HepG2 (cell line): ENCODE measurements at regions not wholly inside any gene's neighbourhood (a gene's known extent, or its start where the extent isn't known, plus 50 kb on each side); places are given as distances from the start of the nearest gene placed in this dataset.

Experiments used
- ATAC-seq: fragments of 200-7000 bp; cut with Tn5 transposase; 3 replicates; pipeline ENCODE4 v1.9.1; 2020; ENCODE audit warnings: mild to moderate bottlenecking, moderate library complexity
- BruUV-seq: library from RNA; stranded (reverse); fragments of 400-500 nt; replicated peaks from 2 replicates; lab custom pipeline; 2021; lab: Mats Ljungman, UMichigan
- CTCF ChIA-PET: fragments of 300-600 bp; formaldehyde crosslinking; extraction: SDS; loops from one replicate; lab custom pipeline; 2021; ENCODE audit warnings: low total read pairs, inconsistent platforms, low intra/inter-chr PET ratio; lab: Yijun Ruan, JAX
- POLR2A ChIA-PET: fragments of 350-600 bp; sonication (Branson Sonifier 250); formaldehyde crosslinking; loops from one replicate; lab custom pipeline; 2020; ENCODE audit warnings: antibody characterized with exemption, inconsistent platforms; lab: Yijun Ruan, JAX
- DNase-seq: peaks from one replicate; pipeline ENCODE4 v3.0.0-alpha.2; 2015; ENCODE audit warnings: low spot score
- FAIRE-seq: peaks from 3 replicates; lab custom pipeline; 2011; peaks lifted over from hg19 to GRCh38; lab: Jason Lieb, UNC
- H2AFZ ChIP-seq: one replicate; pipeline ENCODE4 v1.6.1; 2011; ENCODE audit warnings: low read length, inconsistent platforms
- H3K27ac ChIP-seq: fragments of 300-600 bp; 3 replicates; pipeline ENCODE4 v1.8.0; 2011; ENCODE audit warnings: mixed run types, mild to moderate bottlenecking, mixed read lengths, low read length, inconsistent platforms; ENCODE audit not compliant: insufficient read depth; ENCODE audit errors: extremely low read length
- H3K27me3 ChIP-seq, 2 experiments: fragments of 200-600 bp in 1 of 2; 2 replicates in 1 of 2; 3 replicates in 1 of 2; pipeline versions ENCODE4 v1.6.0 to v1.8.0; 2011; ENCODE audit warnings: low read length in 2 of 2, mild to moderate bottlenecking in 2 of 2, moderate library complexity in 2 of 2, inconsistent platforms in 1 of 2; ENCODE audit not compliant: insufficient read depth in 2 of 2, control insufficient read depth in 1 of 2
- H3K36me3 ChIP-seq, 2 experiments: fragments of 200-600 bp in 1 of 2; replicated peaks in 1 of 2; 2 replicates in 1 of 2; 3 replicates in 1 of 2; pipeline versions ENCODE4 v1.5.1 to v1.8.0; 2011; ENCODE audit warnings: low read length in 2 of 2, inconsistent platforms in 1 of 2; ENCODE audit not compliant: insufficient read depth in 2 of 2, control insufficient read depth in 1 of 2
- H3K4me1 ChIP-seq: 2 replicates; pipeline ENCODE4 v1.5.1; 2012; ENCODE audit warnings: low read length, inconsistent platforms; ENCODE audit not compliant: insufficient read depth
- H3K4me2 ChIP-seq: 2 replicates; pipeline ENCODE4 v1.6.0; 2011; ENCODE audit warnings: low read depth, low read length, inconsistent platforms
- H3K4me3 ChIP-seq, 3 experiments: fragments of 200-600 bp in 1 of 3; sonication (generic), shearing (Covaris generic) in 1 of 3; replicated peaks in 1 of 3; 2 replicates each; pipeline ENCODE4 v1.5.1; 2011 to 2016; ENCODE audit warnings: low read length in 3 of 3, inconsistent platforms in 2 of 3, low read depth in 2 of 3, mild to moderate bottlenecking in 2 of 3, control low read depth in 1 of 3, mixed read lengths in 1 of 3; ENCODE audit not compliant: insufficient read depth in 1 of 3
- H3K79me2 ChIP-seq: one replicate; pipeline ENCODE4 v1.6.1; 2011; ENCODE audit warnings: low read length, inconsistent platforms; ENCODE audit not compliant: insufficient read depth
- H3K9ac ChIP-seq: 2 replicates; pipeline ENCODE4 v1.6.0; 2011; ENCODE audit warnings: mild to moderate bottlenecking, low read depth, low read length, inconsistent platforms; ENCODE audit not compliant: insufficient read depth
- H3K9me3 ChIP-seq: 2 replicates; pipeline ENCODE4 v1.5.1; 2012; ENCODE audit warnings: mild to moderate bottlenecking, low read length
- H4K20me1 ChIP-seq: 2 replicates; pipeline ENCODE4 v1.6.0; 2011; ENCODE audit warnings: inconsistent platforms, mild to moderate bottlenecking, low read length, moderate library complexity; ENCODE audit not compliant: insufficient read depth
- CBFB ChIP-seq: sonication (generic); formaldehyde crosslinking; IDR thresholded peaks from 2 replicates; pipeline ENCODE4 v1.4.0; 2020; ENCODE audit warnings: missing genetic modification reagents
- FLYWCH1 ChIP-seq: sonication (generic); formaldehyde crosslinking; IDR thresholded peaks from 2 replicates; pipeline ENCODE4 v1.8.1; 2023; ENCODE audit warnings: mild to moderate bottlenecking, missing genetic modification reagents
- FOSL2 ChIP-seq: sonication (generic); formaldehyde crosslinking; IDR thresholded peaks from 2 replicates; pipeline ENCODE4 v1.4.0; 2020; ENCODE audit warnings: missing genetic modification reagents
- GATAD1 ChIP-seq: IDR thresholded peaks from 2 replicates; pipeline ENCODE4 v1.6.1; 2016; ENCODE audit warnings: missing genetic modification reagents, missing compliant biosample characterization
- KDM6A ChIP-seq: IDR thresholded peaks from 2 replicates; pipeline ENCODE4 v1.6.1; 2016; ENCODE audit warnings: low read depth
- KLF9 ChIP-seq: IDR thresholded peaks from 2 replicates; pipeline ENCODE4 v1.6.1; 2016; ENCODE audit warnings: low read depth
- NAIF1 ChIP-seq: sonication (generic); formaldehyde crosslinking; IDR thresholded peaks from 2 replicates; pipeline ENCODE4 v1.5.0; 2020; ENCODE audit warnings: mild to moderate bottlenecking, missing genetic modification reagents, borderline replicate concordance
- NFRKB ChIP-seq: fragments of 450-650 bp; IDR thresholded peaks from 2 replicates; pipeline ENCODE4 v1.6.1; 2017
- PLRG1 ChIP-seq: fragments of 450-650 bp; conservative IDR thresholded peaks from 2 replicates; pipeline ENCODE4 v1.6.1; 2016
- RAD21 ChIP-seq: fragments of 450-650 bp; formaldehyde crosslinking; IDR thresholded peaks from 2 replicates; pipeline ENCODE4 v1.5.0; 2020; ENCODE audit warnings: mild to moderate bottlenecking
- SAP130 ChIP-seq: IDR thresholded peaks from 2 replicates; pipeline ENCODE4 v1.6.1; 2016; ENCODE audit warnings: low read depth
- YY1 ChIP-seq: IDR thresholded peaks from 2 replicates; pipeline ENCODE4 v1.6.1; 2011; ENCODE audit warnings: low read length, low read depth, moderate library complexity, mild to moderate bottlenecking; ENCODE audit not compliant: insufficient read depth, insufficient replicate concordance
- ZNF10 ChIP-seq: sonication (generic); formaldehyde crosslinking; IDR thresholded peaks from 2 replicates; pipeline ENCODE4 v1.4.0; 2020; ENCODE audit warnings: mild to moderate bottlenecking, low read depth, missing genetic modification reagents, borderline replicate concordance
- ZNF124 ChIP-seq: sonication (generic); formaldehyde crosslinking; IDR thresholded peaks from 2 replicates; pipeline ENCODE4 v1.4.0; 2020; ENCODE audit warnings: missing genetic modification reagents
- ZNF724P ChIP-seq: sonication (generic); formaldehyde crosslinking; IDR thresholded peaks from 2 replicates; pipeline ENCODE4 v1.8.0; 2022; ENCODE audit warnings: missing genetic modification reagents, borderline replicate concordance
- WGBS: methylation state at CpG from one replicate; pipeline ENCODE4 v1.1.6; 2017; ENCODE audit warnings: low lambda C conversion rate; 5-methylcytosine and 5-hydroxymethylcytosine counted together
- in situ Hi-C: cut with HindIII; loops from 2 replicates; pipeline ENCODE4 v1.10.0; 2017; ENCODE audit warnings: low pct_unique_long_range_greater_than_20kb; ENCODE audit not compliant: extremely low pct_ligation_motif_present
- intact Hi-C: fragments of 100-400 bp; cut with micrococcal nuclease; formaldehyde crosslinking; loops from one replicate; pipeline ENCODE4 v1.10.0; 2022; ENCODE audit not compliant: unreplicated experiment
- TF ChIP-seq, protein P1 (sequence below): sonication (generic); formaldehyde crosslinking; IDR thresholded peaks from 2 replicates; pipeline ENCODE4 v1.5.0; 2020; ENCODE audit warnings: missing genetic modification reagents
- TF ChIP-seq, protein P2 (sequence below): sonication (generic); formaldehyde crosslinking; IDR thresholded peaks from 2 replicates; pipeline ENCODE4 v1.4.0; 2020; ENCODE audit warnings: mild to moderate bottlenecking, missing genetic modification reagents
- TF ChIP-seq, protein P3 (sequence below): conservative IDR thresholded peaks from 2 replicates; pipeline ENCODE4 v1.6.1; 2018; ENCODE audit warnings: missing genetic modification reagents
- TF ChIP-seq, protein P4 (sequence below): sonication (generic); formaldehyde crosslinking; IDR thresholded peaks from 2 replicates; pipeline ENCODE4 v1.5.1; 2020; ENCODE audit warnings: mild to moderate bottlenecking, missing genetic modification reagents, borderline replicate concordance

DNA sequence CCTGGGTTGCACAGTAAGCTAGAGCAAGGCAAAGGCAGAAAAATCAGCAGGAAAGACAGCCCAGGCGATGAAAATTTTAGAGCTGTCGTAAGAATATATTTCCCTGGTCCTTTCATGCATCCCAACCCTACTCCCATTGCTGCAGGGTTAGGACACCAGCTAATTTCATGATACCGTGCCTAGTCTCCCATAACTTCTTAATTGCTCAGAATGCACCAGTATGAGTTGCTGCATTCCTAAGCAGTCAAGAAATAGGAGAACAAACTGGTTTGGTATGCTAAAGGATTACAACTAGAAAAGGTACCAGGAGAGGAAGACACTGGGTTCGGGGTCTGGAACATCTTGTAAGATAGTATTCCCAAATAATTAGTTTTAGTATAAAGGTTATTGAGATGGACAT is 269.4 kb upstream of the NRXN1 start:
- Histone ChIP-seq H3K4me1 (no peaks in the 10 kb centered on the region), H4K20me1 (no peaks in the 10 kb centered on the region), H3K9me3 (peaks cover 82% of the 10 kb centered on the region), H3K79me2 (no peaks in the 10 kb centered on the region), H3K4me3 (no peak overlapping the region), H2AFZ (no peak overlapping the region), H3K4me2 (no peak overlapping the region), H3K27ac (no peak overlapping the region), H3K36me3 (no peaks in the 10 kb centered on the region), H3K27me3 (no peaks in the 10 kb centered on the region), H3K9ac (no peak overlapping the region)
- intact Hi-C loops (no loop called here), in situ Hi-C loops (no loop called here)
- POLR2A ChIA-PET = no interaction called here
- TF ChIP-seq GATAD1 (CRISPR knock-in tag) (no peak), ZNF724P (CRISPR knock-in tag) (no peak), PLRG1 (no peak), KLF9 (no peak), KDM6A (CRISPR knock-in tag) (no peak), FOSL2 (no peak), NFRKB (no peak), SAP130 (no peak), FLYWCH1 (CRISPR knock-in tag) (no peak), NAIF1 (CRISPR knock-in tag) (no peak), YY1 (no peak), ZNF124 (CRISPR knock-in tag) (no peak), CBFB (CRISPR knock-in tag) (no peak), RAD21 (no peak), ZNF10 (CRISPR knock-in tag) (no peak)
- TF ChIP-seq, protein P1, sequence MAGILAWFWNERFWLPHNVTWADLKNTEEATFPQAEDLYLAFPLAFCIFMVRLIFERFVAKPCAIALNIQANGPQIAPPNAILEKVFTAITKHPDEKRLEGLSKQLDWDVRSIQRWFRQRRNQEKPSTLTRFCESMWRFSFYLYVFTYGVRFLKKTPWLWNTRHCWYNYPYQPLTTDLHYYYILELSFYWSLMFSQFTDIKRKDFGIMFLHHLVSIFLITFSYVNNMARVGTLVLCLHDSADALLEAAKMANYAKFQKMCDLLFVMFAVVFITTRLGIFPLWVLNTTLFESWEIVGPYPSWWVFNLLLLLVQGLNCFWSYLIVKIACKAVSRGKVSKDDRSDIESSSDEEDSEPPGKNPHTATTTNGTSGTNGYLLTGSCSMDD (CRISPR knock-in tag) = no peak
- TF ChIP-seq, protein P2, sequence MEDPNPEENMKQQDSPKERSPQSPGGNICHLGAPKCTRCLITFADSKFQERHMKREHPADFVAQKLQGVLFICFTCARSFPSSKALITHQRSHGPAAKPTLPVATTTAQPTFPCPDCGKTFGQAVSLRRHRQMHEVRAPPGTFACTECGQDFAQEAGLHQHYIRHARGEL (CRISPR knock-in tag) = no peak
- TF ChIP-seq, protein P3, sequence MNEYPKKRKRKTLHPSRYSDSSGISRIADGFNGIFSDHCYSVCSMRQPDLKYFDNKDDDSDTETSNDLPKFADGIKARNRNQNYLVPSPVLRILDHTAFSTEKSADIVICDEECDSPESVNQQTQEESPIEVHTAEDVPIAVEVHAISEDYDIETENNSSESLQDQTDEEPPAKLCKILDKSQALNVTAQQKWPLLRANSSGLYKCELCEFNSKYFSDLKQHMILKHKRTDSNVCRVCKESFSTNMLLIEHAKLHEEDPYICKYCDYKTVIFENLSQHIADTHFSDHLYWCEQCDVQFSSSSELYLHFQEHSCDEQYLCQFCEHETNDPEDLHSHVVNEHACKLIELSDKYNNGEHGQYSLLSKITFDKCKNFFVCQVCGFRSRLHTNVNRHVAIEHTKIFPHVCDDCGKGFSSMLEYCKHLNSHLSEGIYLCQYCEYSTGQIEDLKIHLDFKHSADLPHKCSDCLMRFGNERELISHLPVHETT (CRISPR knock-in tag) = no peak
- TF ChIP-seq, protein P4, sequence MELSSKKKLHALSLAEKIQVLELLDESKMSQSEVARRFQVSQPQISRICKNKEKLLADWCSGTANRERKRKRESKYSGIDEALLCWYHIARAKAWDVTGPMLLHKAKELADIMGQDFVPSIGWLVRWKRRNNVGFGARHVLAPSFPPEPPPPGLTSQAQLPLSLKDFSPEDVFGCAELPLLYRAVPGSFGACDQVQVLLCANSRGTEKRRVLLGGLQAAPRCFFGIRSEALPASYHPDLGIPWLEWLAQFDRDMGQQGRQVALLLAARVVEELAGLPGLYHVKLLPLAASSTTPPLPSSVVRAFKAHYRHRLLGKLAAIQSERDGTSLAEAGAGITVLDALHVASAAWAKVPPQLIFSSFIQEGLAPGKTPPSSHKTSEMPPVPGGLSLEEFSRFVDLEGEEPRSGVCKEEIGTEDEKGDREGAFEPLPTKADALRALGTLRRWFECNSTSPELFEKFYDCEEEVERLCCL (CRISPR knock-in tag) = no peak
- 8% methylated on average over 4 of the region's 4 CpGs for WGBS
- ATAC-seq = no peak
- CTCF ChIA-PET = no interaction called here
- BruUV-seq = no TSS peak
- no peak for FAIRE-seq
- no peak for DNase-seq
